GM10248 (cell line): ENCODE measurements at regions not wholly inside any gene's neighbourhood (a gene's known extent, or its start where the extent isn't known, plus 50 kb on each side); places are given as distances from the start of the nearest gene placed in this dataset.

Experiments
- CTCF ChIA-PET: fragments of 300-600 bp; sonication (Branson Sonifier 250); formaldehyde crosslinking; extraction: SDS; loops from one replicate; lab custom pipeline; 2021; ENCODE audit warnings: antibody characterized with exemption; lab: Yijun Ruan, JAX
- POLR2A ChIA-PET: fragments of 350-650 bp; sonication (Branson Sonifier 250); formaldehyde crosslinking; extraction: SDS; loops from one replicate; lab custom pipeline; 2020; ENCODE audit warnings: antibody characterized with exemption; lab: Yijun Ruan, JAX
- DNase-seq: peaks from one replicate; pipeline ENCODE4 v3.0.0; 2012; ENCODE audit errors: extremely low spot score
- TF ChIP-seq, protein P1 (sequence below): IDR thresholded peaks from 2 replicates; pipeline ENCODE4 v1.5.1; 2012; ENCODE audit warnings: mild to moderate bottlenecking, low read depth; ENCODE audit errors: extremely low read depth, missing control alignments, control extremely low read depth

DNA sequence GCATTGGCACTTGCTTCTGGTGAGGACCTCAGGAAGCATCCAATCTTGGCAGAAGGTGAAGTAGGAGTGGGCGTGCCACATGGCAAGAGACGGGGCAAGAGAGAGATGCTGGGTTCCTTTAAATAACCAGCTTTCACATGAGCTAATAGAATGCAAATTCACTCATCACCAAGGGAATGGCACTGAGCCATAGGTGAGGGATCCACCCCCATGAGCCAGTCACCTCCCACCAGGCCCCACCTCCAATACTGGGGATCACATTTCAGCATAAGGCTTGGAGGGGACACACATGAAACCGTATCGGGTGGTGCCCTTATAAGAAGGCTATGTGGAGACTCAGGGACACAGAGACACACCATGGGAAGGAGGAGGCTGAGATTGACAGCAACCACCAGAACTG, 140.0 kb upstream of the MSX1 start:
- POLR2A ChIA-PET, result no interaction called here

DNA sequence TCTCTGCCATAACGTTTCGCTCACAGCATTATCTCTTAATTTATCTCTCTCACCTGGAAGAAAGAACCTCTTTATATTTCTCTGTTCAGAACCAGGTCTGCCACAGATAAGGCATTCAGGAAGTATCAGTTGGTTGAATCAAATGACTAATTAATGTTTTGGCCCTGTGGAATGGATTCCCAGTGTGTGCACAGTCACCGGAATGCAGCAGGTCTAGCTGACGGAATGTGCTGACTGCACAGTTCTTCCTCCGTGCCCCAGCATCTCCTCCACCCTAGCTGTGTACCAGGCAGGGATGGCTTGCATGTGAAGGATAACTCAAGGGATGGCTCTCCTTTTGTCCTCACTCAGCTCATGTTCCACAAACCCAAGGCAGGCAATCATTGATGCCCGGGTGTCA, 141.8 kb upstream of the MSX1 start:
- TF ChIP-seq, protein P1, sequence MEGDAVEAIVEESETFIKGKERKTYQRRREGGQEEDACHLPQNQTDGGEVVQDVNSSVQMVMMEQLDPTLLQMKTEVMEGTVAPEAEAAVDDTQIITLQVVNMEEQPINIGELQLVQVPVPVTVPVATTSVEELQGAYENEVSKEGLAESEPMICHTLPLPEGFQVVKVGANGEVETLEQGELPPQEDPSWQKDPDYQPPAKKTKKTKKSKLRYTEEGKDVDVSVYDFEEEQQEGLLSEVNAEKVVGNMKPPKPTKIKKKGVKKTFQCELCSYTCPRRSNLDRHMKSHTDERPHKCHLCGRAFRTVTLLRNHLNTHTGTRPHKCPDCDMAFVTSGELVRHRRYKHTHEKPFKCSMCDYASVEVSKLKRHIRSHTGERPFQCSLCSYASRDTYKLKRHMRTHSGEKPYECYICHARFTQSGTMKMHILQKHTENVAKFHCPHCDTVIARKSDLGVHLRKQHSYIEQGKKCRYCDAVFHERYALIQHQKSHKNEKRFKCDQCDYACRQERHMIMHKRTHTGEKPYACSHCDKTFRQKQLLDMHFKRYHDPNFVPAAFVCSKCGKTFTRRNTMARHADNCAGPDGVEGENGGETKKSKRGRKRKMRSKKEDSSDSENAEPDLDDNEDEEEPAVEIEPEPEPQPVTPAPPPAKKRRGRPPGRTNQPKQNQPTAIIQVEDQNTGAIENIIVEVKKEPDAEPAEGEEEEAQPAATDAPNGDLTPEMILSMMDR, result no peak
- DNase-seq, result no peak
- POLR2A ChIA-PET, result no interaction called here
- CTCF ChIA-PET, result no interaction called here

More for the DNA sequence above, 140.0 kb upstream of the MSX1 start:
- DNase-seq, result no peak
- CTCF ChIA-PET, result no interaction called here
- TF ChIP-seq, protein P1, result no peak

DNA sequence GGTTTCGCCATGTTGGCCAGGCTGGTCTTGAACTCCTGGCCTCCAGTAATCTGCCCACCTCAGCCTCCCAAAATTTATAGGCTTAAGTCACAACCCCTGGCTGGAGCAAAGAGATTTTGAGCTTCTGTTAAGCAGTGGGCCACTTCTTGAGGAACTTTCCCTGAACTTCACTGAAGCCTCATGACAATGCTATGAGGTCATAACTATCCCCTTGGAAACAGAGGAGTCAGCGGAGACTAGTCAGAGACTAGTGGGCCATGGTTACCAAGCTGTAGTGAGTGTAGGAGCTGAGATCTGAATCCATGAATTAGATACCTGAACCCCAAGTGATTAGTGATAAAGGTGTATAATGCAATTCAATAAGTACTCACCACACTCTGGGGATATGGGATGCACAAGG, 145.1 kb upstream of the MSX1 start:
- CTCF ChIA-PET, result no interaction called here
- TF ChIP-seq, protein P1, result no peak
- POLR2A ChIA-PET, result no interaction called here
- DNase-seq, result no peak

DNA sequence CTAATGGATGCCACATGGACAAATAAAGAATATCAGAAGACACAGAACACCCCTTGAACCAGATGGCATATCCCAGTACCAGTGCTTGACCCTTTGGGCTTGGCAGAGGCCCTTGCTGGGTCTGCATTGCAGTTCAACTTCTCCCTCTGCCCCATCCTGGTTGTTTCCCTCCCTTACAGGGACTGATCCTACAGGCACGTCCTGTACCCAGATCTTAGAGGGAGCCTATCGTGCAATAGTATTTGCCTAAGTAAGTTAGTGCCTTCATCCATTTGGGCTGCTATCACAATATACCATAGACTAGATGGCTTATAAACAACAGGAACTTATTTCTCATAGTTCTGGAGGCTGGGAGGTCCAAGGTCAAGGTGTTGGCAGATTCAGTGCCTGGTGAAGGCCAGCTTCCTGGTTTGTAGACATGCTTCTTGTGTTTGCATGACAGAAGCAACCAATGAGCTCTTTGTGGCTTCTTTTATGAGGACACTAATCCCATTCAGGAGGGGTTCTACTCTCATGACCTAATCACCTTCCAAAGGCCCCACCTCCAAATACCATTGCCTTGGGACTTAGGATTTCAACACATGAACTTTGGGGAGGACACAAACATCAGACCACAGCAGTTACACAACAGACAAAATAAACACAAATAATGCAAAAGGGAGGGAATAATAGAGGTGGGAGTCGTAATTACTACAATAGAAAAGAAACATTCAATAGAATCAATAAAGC, 146.5 kb upstream of the MSX1 start:
- DNase-seq, result no peak
- TF ChIP-seq, protein P1, result no peak
- CTCF ChIA-PET, result no interaction called here
- POLR2A ChIA-PET, result no interaction called here

DNA sequence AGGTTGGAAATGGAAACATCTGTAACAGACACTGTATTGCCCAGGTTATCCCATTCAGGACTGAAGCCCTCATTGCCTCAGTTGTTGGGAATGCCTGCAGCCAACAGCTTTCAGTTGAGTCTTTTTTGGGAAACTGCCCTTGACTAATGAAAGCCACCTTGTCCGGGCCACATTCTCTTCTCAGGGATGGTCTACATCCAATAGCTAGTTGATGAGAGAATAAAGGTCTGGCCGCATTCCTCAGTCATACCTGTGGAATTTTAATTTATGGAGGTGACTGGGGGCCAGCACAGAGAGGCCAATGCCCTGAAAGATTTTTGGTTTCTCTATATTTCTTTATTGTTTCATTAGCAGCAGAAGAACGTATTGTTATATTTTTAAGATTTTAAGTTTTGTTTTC, 147.6 kb upstream of the MSX1 start:
- ChIA-PET CTCF (interaction anchor here (0.9 to 1.8 kb wide), 2 partner anchors 13 to 20 kb away, joined by 3 read pairs; no protein-coding TSS in a partner anchor), POLR2A (no interaction called here)
- TF ChIP-seq, protein P1, result no peak
- no peak for DNase-seq

DNA sequence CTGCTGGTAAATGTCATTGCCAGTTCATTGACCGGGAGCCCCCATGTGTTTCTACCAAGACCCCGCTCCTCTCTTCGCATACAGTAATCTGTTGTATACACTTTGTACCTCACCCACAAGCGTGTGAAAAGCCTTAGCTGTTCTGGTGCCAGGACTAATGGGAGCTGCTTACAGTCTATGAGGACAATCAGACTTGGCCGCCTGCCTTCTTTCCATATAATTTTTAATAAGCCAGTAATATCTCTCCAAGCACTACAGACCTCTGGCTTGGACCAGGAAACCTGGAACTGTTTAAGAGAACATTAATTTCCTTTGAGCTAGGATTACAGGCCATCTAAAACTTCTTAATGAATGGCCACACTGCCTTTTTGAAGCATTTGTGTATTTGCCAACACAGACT, 149.7 kb upstream of the MSX1 start:
- CTCF ChIA-PET, result no interaction called here
- TF ChIP-seq, protein P1, result no peak
- DNase-seq, result no peak
- POLR2A ChIA-PET, result no interaction called here

DNA sequence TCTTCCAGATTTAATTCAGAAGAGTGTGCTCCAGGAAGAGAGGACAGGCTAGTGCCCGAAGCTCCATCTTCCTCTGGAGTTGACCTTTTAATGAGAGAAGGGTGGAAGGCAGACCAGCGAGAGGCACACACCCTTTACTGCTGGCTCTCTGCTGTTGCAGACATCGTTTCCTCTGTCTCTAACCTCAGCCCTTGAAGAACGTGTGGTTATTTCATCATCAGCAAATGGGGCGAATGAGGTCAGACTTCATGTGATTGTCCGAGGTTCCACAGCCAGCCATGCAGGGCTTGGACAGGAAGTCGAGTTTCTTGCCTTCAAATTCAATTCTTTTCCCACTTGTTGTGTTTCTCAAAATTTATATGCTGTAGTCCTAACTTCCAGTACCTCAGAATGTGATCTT, 155.2 kb upstream of the MSX1 start:
- TF ChIP-seq, protein P1, result no peak
- ChIA-PET CTCF (interaction anchor here (1.0 to 1.4 kb wide), 3 partner anchors 10 to 35 kb away, joined by 3 to 4 read pairs (median 3); no protein-coding TSS in a partner anchor), POLR2A (no interaction called here)
- no peak for DNase-seq
